Lower lobe of right lung (tissue), 2 donors: ENCODE measurements at regions not wholly inside any gene's neighbourhood (a gene's known extent, or its start where the extent isn't known, plus 50 kb on each side); places are given as distances from the start of the nearest gene placed in this dataset.

Source experiments
- ATAC-seq, 2 donors: fragments of 200-7000 bp; cut with Tn5 transposase; one replicate each; pipeline ENCODE4 v1.9.1; 2020 to 2022; ENCODE audit warnings: mild to moderate bottlenecking in 2 of 2, moderate library complexity in 2 of 2
- DNase-seq: peaks from one replicate; pipeline ENCODE4 v3.0.0-alpha.2; 2020
- H3K27ac ChIP-seq: fragments of 200-600 bp; one replicate; pipeline ENCODE4 v1.8.0; 2022
- H3K27me3 ChIP-seq: fragments of 200-600 bp; one replicate; pipeline ENCODE4 v1.8.0; 2022; ENCODE audit warnings: low read depth
- H3K36me3 ChIP-seq: fragments of 200-600 bp; one replicate; pipeline ENCODE4 v1.8.0; 2022; ENCODE audit warnings: mild to moderate bottlenecking
- H3K4me1 ChIP-seq: fragments of 200-600 bp; one replicate; pipeline ENCODE4 v1.8.0; 2022
- H3K4me3 ChIP-seq: fragments of 200-600 bp; one replicate; pipeline ENCODE4 v1.8.0; 2022; ENCODE audit warnings: mild to moderate bottlenecking
- H3K9me3 ChIP-seq: fragments of 200-600 bp; one replicate; pipeline ENCODE4 v1.8.0; 2022
- CTCF ChIP-seq: fragments of 200-600 bp; IDR thresholded peaks from one replicate; pipeline ENCODE4 v1.8.0; 2022; ENCODE audit warnings: antibody characterized with exemption, mild to moderate bottlenecking
- intact Hi-C: fragments of 100-400 bp; cut with DNase I; formaldehyde crosslinking; loops from one replicate; pipeline ENCODE4 v1.11.0; 2022
- donor health status: DM: no; HTN: yes; CAD: no; lungs with severe emphysema.

GRCh38 chr20:39651645-39652325 is 689.6 kb downstream of the DHX35 start:
- H3K27me3 ChIP-seq, result no peaks in the 10 kb centered on the region
- H3K4me1 ChIP-seq, result no peaks in the 10 kb centered on the region
- no peaks in the 10 kb centered on the region for H3K9me3 ChIP-seq
- intact Hi-C loops, result no loop called here
- no peak for TF ChIP-seq CTCF
- DNase-seq (no peak), ATAC-seq (no peak)
- H3K27ac ChIP-seq, result no peak overlapping the region
- no peak overlapping the region for H3K4me3 ChIP-seq
- no peaks in the 10 kb centered on the region for H3K36me3 ChIP-seq

GRCh38 chr20:39646874-39647413 is 684.8 kb downstream of the DHX35 start:
- no peak overlapping the region for H3K4me3 ChIP-seq
- H3K27me3 ChIP-seq, result no peaks in the 10 kb centered on the region
- DNase-seq, result no peak
- intact Hi-C loops, result no loop called here
- no peaks in the 10 kb centered on the region for H3K9me3 ChIP-seq
- H3K4me1 ChIP-seq, result no peaks in the 10 kb centered on the region
- H3K36me3 ChIP-seq, result no peaks in the 10 kb centered on the region
- no peak for ATAC-seq
- TF ChIP-seq CTCF, result no peak
- H3K27ac ChIP-seq, result no peak overlapping the region

GRCh38 chr20:39645131-39645530 is 683.0 kb downstream of the DHX35 start:
- Histone ChIP-seq H3K36me3 (no peaks in the 10 kb centered on the region), H3K4me3 (no peak overlapping the region), H3K27me3 (no peaks in the 10 kb centered on the region), H3K9me3 (no peaks in the 10 kb centered on the region), H3K4me1 (no peaks in the 10 kb centered on the region), H3K27ac (no peak overlapping the region)
- ATAC-seq (no peak), DNase-seq (no peak)
- no peak for TF ChIP-seq CTCF
- intact Hi-C loops, result no loop called here

- no peak for TF ChIP-seq CTCF
- Histone ChIP-seq H3K9me3 (no peaks in the 10 kb centered on the region), H3K27ac (no peak overlapping the region), H3K27me3 (no peaks in the 10 kb centered on the region), H3K36me3 (no peaks in the 10 kb centered on the region), H3K4me1 (no peaks in the 10 kb centered on the region), H3K4me3 (no peak overlapping the region)
- intact Hi-C loops, result no loop called here
- DNase-seq (no peak), ATAC-seq (no peak)
These were observed 681.1 kb downstream of the DHX35 start for GRCh38 chr20:39643292-39643691.

GRCh38 chr20:39641423-39641822 is 679.3 kb downstream of the DHX35 start:
- DNase-seq (no peak), ATAC-seq (no peak)
- Histone ChIP-seq H3K36me3 (no peaks in the 10 kb centered on the region), H3K4me3 (no peak overlapping the region), H3K27ac (no peak overlapping the region), H3K4me1 (no peaks in the 10 kb centered on the region), H3K27me3 (no peaks in the 10 kb centered on the region), H3K9me3 (no peaks in the 10 kb centered on the region)
- TF ChIP-seq CTCF, result no peak
- intact Hi-C loops, result no loop called here
